GM21526 (cell line): ENCODE measurements at regions not wholly inside any gene's neighbourhood (a gene's known extent, or its start where the extent isn't known, plus 50 kb on each side); places are given as distances from the start of the nearest gene placed in this dataset.
"Not testable (repeated sequence)": the region's sequence is repeated elsewhere in the genome, so short reads cannot be mapped to it uniquely, and the experiment has no call there.

ENCODE experiments used
- ATAC-seq: cut with Tn5 transposase; IDR thresholded peaks from one replicate; pipeline ENCODE4 v1.9.1; 2021; ENCODE audit warnings: moderate library complexity; ENCODE audit not compliant: unreplicated experiment, low FRiP score

DNA sequence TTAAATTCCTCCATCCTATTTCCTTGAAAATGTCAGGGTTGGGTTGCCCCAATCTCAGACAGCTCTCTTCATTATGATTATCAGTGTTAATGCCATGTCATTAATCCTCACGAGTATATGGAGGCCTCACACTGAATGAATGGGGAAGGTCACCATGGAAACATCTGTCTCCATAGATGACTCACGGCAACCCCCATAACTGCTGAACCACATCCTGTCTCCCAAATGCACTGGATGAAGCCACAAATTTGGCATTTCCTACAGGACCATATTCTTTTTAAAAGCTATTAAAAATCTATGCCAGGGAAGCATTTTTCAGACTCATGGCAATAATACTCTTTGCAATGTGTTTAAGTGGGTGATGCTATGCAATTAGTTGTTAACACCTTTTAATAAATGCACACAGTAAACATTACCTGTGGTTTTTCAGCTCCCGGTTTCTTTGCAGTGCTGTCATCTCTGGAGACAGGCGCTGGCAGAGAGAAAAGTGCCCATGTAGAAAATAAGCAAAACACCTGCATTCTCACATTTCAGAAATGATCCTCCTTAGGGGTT is 80.1 kb upstream of the PTPRK start:
- peak; percentile 58 for ATAC-seq

DNA sequence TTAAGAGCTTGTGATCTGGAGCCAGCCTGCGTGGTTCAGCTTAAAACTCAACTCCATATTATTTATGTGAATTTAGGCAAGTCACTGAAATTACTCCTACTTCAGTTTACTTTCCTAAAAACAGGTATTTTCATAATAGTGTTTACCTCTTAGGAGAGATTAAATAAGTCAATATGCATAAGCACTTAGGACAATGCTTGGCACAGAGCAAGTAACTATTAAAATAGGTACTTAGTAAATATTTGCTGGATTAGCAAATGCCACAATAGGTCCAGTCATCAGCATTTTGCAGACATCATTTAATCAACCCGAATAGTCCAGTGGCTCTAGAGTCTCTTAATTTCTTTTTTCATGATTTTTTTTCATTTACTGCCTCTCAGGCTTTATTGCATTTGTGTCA is 78.6 kb upstream of the PTPRK start:
- no peak for ATAC-seq

DNA sequence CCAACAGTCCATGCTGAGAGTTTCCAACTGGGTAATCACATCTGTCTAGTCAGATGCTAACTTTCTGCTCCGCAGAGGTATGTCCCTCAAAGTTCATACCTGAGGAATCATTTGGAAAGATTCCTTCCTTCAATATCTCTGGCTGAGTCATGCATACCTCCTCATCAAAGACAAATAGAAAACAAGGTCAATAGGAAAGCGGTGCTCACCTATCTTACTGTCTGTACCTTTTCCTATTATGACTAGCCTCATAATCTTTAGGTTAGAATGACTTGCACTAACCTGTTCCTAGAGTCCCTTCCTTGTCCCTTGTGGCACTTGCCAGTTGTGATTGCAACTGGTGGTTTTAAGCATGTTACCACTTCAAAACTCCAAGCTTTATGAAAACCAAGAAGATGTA is 78.2 kb upstream of the PTPRK start:
- ATAC-seq, result no peak

DNA sequence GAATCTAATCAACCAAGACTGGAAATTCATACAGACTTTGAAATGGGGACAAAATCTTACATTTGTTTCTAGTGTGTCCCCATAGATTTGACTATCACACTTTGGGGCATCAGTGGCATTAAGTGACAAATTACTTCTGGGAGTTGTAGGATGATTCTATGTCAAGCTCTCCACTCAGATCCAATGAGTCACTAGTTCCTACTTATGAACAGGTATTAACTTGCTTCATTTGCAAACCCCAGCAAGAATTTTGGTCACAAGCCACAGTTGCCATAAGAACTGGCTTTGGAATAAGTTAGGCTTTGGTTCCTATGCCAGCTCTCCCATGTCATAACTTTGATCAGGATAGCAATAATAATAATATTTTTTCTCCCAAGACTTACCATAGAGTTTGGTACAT is 77.6 kb upstream of the PTPRK start:
- ATAC-seq, result no peak

DNA sequence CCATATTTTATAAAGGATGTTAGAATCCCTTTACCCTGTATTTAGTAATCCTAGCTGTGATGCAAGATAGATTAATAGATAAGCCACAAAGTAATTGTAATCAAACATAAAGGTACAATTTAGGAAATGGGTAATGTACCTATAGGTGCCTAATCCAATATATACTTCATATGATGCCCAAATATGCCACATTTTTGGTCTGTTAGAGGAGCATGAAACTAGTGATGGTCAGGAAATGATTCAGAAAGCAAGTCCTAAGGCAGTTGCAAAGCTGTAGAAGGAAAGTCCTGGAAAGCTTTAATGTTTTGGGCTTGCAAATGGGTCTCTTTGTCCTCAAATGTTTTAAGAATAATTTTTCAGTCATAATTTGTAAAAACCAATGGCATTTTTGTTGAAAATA is 76.6 kb upstream of the PTPRK start:
- no peak for ATAC-seq

DNA sequence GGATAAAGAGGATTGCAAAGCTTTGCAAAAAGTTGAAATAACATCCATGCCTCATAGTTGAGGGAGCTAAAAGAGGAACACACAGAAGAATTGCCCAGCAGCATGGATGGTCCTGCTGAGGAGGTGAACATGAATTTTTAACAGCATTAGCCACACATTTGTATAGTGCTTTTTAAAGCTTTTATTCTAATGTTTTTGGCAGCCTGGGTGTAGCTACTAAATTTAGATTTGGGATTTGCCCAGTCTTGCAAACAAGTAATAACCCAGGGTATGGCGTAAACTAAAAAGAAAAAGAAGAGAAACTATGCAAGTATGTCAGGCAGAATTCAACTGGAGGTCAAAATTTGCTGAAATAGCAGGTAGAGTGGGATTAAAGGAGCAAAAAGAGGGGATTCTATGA is 75.1 kb upstream of the PTPRK start:
- no peak for ATAC-seq

DNA sequence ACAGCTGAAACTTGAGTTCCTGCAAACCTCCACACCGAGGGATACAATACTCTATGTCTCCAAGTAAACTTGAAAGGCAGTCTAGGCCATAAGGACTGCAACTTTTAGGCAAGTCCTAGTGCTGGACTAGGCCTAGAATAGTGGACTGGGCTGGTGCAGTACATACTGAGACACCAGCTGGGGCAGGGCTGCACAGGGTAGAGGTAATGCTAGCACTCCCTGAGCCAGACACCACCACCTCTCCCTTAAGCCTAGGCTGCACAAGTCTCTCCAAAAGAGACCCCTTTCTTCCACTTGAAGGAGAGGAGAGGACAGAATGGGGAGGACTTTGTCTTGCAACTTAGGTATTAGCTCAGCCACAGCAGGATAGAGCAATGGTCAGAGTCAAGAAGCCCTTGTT is 65.7 kb upstream of the PTPRK start:
- no peak for ATAC-seq

DNA sequence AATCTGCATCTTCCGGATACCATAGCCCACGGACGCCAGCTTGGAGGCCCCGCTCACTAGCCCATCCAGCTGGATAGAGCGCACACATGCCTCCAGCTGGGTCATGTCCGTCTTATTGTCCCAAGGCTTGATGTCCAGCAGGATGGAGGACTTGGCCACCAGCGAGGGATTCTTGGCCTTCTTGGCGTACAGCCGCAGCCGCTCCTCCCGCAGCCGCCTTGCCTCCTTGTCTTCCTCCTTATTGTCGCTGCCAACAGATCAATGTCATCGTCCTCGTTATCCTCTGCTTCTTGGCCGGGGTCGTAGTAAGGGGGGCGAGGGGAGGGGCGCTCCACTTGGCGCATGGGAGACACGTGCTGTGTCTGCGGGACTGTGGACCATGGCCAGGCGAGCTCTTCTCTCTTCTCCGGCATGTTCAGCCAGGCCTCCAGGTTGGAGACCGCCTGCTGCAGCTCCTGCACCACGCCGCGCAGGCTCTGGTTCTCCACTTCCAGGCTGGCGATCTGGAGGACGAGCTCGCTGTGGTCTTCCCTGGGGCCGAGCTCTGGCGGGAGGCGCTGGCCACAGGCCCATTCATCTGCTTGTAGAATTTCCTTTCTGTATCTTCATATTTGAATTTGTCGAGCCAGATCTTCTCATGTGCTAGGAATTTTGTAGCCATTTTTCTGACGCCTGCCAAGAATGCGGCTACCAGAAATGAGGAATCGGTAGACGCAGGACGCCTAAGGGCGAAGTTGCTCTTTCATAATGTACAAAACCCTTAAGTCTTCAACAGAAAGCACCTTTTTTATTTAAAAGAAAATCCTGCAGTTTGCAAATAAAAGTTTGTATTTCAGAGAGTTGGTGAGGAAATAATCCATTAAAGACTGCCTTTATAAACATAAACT is 60.1 kb upstream of the PTPRK start:
- ATAC-seq, result no peak

DNA sequence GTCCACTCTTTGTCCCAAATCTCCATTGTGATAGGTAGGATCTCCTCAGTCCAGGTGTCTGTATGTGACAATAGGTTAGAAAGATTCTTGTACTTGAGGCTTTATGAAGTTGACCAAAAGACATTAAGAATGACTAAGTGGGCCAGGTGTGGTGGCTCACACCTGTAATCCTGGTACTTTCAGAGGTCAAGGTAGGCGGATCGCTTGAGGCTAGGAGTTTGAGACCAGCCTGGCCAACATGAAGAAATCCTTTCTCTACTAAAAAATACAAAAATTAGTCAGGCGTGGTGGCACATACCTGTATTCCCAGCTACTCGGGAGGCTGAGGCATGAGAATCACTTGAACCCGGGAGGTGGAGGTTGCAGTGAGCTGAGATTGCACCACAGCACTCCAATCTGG is 54.9 kb upstream of the PTPRK start:
- not testable (repeated sequence) for ATAC-seq

DNA sequence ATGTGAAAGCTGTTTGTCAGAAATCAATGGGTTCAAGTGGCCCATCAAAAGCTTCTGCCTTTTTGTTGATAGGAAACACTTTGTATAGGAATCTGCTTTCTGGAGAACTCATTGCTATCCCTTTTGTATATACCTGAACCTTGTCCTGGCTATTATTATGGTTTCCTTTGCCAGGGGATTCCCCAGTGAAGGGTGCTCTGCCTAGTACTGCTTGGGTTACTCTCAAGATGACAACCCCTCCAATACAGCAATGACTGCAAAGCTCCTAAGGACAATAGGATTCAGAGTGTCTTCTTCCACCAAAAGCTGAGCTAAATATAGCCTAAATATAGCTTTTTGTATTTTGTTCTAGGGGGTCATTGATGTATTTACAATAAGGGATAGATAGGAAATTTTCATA is 54.0 kb upstream of the PTPRK start:
- ATAC-seq, result no peak

DNA sequence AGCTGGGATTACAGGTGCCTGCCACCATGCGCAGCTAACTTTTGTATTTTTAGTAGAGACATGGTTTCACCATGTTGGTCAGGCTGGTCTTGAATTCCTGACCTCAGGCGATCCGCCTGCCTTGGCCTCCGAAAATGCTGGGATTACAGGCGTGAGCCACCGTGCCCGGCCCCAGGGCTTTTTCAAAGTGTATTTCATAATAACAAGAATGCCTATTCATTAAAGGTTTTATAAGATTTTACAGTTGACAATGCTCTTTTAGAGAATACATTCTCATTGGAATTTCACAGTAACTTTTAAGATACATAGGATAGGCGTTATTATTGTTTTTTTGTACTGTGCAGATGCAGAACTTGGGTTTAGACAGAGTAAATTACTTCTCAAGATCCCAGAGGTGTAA is 52.6 kb upstream of the PTPRK start:
- no peak for ATAC-seq

DNA sequence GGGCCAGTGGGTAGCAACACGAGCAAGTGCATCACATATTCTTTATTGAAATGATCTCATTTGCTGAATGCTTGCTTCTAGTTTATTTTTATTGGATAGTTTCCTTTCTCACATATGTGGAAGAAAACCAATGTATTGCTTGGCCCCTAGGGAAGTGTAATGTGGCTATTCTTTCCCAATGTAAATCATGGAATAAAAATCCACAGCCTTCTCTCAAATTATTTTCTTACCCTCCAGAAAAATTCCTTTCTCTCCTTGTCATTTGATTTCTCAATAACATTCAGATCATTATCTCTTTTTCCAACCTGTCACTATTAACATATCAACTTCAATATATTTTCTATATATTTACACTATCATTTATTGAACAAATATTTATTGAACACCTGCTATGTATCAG is 51.9 kb upstream of the PTPRK start:
- no peak for ATAC-seq

DNA sequence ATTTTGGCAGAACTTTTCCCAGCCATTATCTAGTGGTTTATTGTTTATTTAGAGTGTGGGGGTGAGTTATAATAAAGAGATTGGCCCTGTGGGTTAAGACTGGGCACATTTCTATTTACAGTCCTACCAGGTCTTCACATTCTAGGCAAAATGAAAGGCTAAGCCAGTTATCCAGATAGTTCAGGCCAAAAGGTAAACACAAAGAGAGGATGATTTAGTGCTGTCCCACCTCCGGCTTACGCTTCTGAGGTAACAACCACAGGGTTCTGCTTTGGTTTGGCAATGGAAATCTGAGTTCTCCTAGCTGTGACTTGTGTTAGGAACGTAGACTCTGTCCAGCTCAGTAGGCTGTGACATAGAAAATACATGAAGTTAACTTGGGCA is 50.3 kb upstream of the PTPRK start:
- no peak for ATAC-seq

DNA sequence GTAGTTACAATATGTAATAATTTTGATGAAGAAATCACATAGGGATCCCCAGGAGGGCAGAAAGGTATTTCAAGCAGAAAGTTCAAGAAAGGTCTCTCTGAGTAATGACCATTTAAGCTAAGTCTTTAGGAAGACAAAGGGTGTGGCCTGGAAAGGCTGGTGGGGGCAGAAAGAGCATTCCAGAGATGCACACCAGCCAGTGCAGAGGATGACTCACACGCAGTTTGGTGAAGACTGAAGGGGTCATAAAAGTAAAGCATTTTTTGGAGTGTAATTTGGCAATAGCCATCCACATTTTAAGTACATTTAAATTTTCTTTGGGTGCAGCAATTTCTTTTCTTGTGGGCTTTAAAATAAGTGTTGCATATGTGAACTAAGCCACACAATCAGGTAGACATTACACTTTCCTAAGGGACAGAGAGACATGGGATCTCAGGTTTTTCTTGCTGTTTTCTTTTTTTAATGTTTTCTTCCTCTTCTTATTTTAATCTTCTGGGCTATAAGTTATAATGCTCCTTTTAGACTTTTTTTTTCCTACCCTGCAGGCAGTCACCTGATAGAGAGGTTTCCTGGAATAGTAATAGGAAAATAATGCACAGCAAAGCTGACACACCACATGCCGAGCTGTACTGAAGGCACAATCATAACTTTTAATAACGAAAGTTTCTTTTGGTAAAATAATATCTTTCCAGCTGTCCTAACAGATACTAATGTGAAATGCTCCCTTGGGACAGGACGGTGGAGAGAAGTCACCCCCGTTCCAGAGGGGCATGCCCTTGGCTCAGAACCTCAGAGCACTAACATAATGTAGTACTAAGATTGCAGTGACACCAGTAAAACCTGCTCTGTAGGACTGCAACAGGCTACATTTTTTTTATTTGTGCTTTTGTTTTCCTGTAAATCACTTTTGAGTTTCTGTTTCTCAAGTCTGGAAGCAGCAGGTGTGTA is 49.6 kb upstream of the PTPRK start:
- no peak for ATAC-seq
